Activated T-helper 1 cell treated with Interleukin-2 at 50 U/mL for 16 hours (primary cell): ENCODE measurements at regions not wholly inside any gene's neighbourhood (a gene's known extent, or its start where the extent isn't known, plus 50 kb on each side); places are given as distances from the start of the nearest gene placed in this dataset.

ENCODE experiments used
- DNase-seq: peaks from one replicate; pipeline ENCODE4 v3.0.0-alpha.2; 2020; ENCODE audit warnings: low read depth

DNA sequence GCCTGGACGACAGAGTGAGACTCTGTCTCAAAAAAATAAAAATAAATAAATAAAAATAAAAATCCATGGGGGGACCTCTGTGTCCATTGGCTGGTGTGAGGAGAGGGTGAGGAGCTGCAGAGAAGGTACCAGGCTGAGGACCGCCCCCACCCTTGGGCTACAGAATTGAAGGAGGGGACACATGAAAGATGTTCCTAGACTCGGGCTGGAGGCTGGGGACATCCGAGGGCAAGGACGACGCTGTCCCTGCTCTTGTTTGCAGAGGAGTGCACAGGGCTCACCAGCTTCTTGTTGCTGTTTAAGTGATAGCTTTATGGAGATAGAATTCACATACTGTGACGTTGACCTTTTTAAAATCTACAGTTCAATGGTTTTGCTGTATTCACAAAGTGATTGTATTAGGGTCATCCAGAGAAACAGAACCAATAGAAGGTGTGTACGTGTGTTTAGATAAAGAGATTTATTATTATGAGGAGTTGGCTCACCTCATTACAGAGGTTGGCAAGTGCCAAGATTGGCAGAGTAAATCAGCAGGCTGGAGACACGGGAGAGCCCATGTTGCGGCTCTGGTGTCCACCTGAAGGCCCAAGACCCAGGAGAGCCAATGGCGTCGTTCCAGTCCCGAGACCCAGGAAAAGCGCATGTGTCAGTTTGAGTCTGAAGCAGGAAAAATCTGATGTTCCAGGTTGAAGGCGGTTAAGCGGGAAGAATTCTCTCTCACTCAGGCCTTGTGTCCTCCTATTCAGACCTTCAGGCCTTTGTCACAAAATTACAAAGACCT, 320.7 kb downstream of the SEC14L1 start:
- no peak for DNase-seq

DNA sequence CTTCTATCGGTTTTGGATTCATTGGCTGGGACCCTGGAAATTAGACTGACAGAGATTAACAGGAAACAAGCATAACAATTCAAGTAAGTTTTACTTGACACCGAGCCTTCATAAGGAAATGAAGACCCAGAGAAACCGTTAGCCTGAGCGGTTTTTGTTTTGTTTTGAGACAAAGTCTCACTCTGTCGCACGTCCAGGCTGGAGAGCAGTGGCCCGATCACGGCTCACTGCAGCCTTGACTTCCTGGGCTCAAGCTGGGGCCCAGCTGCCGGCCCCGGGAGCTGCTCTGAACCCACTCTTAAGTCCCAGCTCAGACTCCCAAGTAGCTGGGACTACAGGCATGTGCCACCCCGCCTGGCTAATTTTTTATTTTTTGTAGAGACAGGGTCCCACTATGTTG, 321.3 kb downstream of the SEC14L1 start:
- no peak for DNase-seq

DNA sequence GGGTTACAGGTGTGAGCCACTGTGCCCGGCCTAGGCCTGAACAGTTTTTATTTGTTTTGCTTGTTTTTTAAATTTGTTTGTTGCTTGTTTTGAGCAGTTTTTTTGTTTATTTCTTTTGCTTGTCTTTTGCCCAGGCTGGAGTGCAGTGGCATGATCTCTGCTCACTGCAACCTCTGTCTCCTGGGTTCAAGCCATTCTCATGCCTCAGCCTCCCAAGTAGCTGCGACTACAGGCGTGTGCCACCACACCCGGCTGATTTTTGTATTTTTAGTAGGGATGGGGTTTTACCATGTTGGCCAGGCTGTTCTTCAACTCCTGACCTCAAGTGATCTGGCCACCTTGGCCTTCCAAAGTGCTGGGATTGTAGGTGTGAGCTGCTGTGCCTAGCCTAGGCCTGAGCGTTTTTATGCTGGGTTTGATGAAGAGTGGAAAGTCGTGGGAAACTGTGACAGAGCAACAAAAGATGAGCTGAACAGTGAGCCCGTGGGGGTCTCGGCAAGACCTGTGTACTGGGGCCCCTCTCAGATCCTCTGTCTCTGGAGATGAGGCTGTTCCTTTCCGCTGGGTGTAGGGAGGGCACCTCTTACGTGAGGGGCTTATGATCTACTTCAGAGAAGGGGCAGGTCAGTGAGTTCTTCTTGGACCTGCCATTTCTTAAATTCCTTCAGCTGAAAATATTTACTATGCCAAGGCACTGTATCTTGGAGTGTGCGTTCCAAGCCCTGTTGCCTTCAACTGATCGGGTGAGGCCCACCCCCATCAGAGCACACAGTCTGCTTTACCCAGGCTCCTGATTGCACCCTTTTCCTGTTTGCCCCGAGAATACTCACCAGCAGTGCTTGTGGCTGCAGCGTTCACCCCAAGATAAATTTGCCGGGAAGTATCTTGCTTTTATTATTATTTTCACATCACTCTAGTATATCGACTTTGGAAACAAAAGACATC, 322.1 kb downstream of the SEC14L1 start:
- no peak for DNase-seq

DNA sequence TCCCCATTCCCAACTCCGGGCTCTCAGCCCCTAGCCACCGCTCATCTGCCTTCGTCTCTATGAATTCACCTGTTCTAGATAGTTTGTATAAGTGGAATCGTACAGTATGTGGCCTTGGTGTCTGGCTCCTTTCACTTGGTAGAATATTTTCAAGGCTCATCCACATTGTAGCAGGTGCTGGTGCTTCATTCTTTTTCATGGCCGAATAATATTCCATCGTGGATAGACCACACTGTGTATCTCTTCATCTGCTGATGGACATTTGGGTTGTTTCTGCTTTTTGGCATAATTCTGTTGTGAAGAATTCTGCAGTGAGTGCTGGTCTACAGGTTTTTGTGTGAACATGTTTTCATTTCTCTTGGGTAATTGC, 324.2 kb downstream of the SEC14L1 start:
- no peak for DNase-seq

DNA sequence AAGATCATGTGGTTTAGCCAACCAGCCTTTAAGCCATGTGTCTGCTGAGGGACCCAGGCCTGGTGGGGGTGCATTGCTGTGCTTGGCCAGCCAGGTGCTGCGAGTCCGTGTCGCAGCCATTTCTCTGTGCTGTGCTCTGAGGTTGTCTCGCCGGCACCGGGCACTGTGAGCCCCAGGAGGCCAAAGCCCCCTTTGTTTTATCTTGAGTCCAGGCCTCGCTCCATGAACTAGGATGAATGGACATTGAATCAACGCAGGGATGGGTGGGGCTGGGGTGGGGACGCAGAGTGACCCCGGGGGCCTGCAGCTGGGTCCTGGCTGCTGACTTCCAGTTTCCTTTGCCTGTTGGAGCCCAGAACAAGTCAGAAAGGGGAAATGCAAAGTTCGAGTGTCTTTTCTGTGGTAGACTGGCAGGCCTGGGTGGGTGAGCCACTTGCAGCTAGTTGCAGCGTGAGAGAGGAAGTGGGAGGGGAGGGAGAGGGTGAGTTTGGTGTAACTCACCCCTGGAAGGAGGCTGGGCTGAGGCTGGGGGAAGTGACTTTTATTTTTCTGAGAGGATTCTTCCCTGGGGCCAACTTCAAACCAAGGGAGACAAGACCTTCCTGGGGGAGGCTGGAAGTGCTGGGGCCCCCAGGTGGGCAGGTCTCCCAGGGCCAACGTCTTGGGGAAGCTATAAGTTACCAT, 324.7 kb downstream of the SEC14L1 start:
- peak; percentile 70 for DNase-seq

DNA sequence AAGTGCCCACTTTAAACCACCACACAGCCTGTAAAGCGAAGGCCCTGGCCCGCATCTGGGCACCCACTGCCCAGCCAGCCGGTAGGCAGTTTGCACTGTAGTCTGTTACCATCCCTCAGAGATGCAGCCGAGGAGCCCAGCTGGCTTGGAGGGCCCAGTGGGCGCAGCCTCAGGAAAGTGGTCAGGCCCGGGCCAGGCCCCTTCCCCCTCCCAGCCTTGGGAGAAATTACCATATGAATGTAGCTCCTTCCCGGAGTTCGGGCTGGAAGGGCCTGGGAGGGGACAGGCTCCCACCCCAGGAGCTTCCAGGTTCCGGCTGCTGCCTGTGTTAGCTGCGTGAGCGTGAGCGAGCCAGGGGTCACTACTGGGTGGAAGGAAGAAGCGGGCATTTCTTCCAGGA, 325.4 kb downstream of the SEC14L1 start:
- DNase-seq, result no peak

DNA sequence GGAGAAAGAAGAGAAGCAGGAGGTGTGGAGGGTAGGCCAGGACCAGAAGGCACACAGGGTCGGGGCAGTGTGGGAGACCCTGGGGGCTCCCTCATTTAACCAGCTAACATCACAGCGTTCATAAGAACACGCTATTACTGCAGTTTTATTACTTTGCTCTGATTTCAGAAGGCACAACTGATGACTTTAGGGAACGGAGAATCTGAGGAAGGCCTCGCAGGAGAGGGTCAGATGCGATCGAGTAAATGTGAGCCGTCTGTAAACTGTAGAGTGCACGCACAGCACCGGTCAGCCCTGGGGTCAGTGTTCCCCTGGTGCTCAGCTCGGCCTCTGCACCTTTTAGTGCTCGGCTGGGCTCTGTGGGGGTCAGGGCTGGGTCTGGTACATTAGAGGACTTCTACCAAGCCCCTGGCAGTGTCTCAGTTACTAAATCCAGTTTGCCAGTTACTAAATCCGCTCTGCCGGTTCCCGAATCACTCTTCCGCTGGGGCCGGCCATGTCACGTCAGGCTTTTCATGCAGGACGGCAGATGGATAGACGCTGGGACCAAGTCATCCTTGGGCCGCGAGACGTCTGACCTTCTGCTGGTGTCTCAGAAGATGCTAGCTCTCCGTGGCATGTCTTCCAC, 325.9 kb downstream of the SEC14L1 start:
- DNase-seq, result no peak

DNA sequence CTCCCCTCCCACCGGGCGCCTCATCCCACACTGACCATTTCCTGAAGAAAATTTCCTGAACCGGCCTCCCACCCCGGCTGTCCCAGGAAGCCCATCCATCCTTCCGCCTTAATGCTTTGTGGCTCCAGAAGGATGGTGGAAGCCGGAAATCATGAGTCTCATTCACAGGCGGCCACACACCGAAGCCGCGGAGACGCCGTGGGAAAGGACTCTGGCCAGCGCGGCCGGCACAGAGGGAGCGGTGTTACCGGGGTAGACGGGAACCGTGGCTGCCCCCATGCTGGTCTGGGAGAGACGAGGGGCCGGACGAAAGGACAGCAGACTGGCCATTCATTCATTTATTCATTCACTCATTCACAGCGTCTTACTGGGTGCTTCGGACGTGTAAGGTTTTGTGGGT, 326.8 kb downstream of the SEC14L1 start:
- no peak for DNase-seq

DNA sequence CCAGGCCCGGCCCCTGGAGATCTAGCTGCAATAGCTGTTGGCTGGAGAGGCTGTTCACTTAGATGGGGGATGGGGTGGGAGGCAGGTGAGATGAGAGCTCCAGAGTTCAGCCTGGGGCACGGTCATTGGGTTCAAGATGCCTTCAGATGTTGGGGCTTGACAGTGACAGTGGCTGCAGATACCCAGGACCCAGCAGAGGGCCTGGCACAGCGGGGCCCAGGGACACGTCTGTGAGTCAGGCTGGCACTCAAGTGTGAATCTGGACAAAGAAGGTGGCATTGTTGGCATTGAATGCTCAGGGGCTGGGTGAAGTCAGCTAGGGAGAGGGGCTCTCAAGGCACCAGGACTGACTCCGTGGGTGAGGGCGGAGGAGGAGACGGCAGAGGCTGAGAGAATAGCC, 328.1 kb downstream of the SEC14L1 start:
- no peak for DNase-seq

DNA sequence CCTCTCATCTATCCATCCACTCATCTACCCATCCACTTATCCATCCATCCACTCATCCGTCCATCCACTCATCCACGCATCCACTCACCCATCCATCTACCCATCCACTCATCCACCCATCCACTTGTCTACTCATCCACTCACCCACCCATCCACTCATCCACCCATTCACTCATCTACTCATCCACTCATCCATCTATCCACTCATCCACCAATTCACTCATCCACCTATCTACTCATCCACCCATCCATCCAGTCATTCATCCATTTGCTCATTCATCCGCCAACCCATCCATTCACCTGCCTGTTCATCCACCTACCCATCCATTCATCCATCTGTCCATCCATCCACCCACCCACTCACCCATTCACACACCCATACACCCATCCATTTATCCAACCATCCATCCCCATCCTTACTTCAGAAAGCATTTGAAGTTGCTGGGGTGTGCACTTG, 329.6 kb downstream of the SEC14L1 start:
- DNase-seq, result no peak

DNA sequence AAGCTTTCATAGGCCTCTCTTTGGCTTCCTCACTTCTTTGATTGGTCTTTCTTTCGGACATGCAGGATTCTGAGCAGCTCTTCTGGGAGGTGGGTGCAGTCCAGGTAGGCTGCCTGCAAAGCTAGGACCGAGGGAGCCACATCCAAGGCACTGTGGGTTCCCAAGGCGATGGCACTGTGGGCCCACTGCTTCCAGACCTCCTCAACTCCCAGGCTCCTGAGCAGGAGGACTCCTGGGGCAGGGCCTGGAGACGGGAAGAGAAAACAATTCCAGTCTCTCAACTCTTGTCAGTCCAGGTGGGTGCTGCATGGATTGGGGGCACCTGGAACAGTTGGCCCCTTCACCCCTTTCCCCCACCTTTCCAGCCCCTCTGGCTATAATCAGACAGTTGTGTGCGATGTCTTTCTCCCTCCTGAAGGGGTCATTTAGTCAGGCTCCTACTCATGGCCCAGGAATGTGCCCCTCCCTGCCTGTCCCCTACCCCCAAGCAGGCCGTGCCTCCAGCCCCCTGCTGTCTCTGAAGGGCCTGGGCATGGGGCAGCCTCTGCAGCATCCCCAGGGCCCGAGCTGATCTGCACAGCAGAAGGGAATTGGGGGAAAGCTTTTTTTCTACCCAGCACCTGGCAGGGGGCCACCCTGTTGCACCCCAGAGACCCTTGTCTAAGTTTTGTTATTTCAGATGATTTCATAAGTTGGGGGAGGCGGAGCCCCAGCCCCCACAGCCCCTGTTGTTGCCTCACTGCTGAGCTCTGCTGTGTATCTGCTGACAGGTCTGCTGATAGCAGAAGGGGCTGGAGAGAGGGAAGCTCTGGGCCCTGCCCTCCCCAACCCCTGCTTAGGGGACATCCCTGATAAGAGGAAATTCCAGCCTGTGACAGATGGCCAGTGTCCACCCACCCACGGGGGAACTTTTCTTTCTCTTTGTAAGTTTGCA, 330.3 kb downstream of the SEC14L1 start:
- DNase-seq, result no peak

DNA sequence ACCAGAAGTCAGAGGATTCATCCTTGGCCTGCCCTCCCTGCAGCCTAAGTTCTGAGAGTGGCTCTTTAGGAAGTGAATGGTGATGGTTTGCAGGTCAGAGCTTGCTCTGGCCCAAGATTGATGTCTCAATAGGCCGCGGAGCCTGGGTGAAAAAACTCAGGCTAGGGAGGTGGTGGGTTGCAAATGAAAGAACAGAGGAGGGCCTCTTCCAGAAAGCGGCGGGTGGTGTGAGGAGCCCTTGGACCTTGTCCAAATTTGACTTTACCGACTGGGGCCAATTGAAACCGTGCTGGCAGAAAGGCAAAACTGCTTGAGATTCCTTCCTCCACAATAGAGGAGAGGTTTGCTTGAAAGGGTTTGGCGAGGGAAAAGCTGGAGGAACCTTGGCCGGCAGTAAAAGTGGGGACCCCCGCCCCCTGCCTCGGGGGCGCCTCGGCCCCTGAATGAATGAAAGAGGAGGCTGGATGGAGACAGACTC, 331.3 kb downstream of the SEC14L1 start:
- DNase-seq, result no peak

DNA sequence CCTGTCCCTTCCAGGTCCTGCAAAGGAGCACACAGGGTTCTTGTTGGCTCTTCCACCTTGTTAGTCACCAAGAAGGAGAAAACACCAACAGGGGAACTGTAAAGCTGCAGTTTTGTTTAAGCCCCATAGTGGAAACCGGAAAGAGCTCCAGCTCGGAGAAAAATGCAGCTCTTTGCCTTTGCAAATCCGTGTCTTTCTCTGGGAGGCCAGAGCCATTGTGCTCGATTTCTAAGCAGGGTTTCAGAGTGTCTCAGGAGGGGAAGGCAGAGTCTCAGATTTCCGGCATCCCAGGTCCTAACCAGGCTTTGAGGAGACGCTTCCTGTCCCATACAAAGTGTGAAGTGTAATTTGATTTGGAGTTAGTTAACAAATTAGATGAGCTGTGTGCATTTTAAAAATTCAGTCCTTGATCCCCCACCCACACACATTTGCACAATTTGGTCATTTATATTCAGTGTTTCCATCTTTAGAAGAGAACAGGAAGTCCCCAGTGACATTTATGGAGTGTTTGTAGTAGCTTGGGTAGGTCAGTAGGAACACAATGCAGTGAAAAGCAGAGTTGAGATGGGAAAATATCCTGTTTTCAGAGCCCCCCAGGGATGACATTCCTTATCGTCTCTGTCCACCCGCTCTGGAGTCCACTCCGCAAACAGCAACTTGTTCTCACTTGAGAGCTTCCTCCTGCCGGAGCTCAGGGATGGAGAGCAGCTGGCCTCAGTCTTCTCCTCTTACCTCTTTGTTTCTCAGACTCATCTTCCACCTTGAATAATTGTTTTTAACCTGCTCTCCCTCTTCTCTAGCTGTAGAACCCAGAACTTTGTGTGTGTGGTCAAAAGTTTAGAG, 331.9 kb downstream of the SEC14L1 start:
- DNase-seq, result no peak

DNA sequence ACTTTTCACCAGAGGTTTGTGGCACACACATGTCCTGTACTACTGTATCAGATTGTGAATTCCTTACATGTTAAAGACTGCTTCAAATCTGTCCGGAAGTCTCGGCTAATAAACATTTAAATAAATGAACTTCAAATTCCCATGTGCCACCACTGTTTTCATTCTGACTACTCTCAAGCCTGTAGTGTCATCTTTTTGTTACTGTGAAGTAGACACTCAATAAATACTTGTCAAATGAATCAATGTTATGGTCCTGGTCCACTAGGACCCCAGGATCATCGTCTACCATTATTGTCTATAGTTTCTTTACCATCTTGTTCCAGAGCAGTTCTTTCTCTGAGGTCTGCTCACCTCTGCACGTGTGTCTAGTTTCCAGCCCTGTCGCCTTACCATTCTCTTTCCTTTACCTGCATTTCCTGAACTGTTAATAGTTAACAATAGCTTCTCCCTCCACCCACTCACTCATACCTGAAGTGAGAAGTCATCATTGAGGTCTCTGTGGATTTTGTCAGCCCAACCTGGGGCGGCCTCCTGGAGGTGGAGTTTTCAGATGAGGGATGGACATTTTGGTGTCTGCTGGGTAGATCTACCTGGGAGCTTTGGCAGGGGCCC, 333.0 kb downstream of the SEC14L1 start:
- DNase-seq, result no peak

DNA sequence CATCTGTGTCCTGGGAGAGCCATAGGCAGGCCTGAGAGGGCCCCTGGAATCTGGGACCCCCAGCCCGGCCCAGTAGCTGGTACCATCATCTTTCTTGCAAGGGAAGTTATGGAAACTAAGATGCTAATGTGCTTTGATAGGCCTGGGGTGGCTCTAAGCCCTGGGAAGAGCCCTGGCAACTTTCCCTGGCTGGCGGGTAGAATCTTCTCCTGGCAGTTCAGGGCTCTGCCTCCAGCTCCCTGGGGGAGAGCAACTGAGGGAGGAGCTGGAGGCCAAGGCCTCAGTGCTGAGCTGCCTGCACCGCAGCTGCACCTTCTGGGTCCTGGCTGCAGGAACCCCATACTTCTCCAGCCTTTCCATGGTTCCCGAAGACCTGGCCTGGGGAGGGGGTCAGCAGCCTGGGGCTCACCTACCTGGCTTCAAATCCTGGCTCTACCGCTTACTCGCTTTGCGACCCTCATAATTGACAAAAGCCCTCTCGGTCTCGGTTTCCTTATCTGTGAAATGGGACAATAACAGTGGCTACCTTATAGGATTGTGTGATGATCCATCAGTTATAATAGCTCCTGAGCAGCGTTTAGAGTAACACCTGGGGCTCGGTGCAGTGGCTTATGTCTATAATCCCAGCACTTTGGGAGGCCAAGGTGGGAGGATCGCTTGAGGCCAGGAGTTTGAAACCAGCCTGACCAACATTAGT, 333.7 kb downstream of the SEC14L1 start:
- DNase-seq, result no peak

DNA sequence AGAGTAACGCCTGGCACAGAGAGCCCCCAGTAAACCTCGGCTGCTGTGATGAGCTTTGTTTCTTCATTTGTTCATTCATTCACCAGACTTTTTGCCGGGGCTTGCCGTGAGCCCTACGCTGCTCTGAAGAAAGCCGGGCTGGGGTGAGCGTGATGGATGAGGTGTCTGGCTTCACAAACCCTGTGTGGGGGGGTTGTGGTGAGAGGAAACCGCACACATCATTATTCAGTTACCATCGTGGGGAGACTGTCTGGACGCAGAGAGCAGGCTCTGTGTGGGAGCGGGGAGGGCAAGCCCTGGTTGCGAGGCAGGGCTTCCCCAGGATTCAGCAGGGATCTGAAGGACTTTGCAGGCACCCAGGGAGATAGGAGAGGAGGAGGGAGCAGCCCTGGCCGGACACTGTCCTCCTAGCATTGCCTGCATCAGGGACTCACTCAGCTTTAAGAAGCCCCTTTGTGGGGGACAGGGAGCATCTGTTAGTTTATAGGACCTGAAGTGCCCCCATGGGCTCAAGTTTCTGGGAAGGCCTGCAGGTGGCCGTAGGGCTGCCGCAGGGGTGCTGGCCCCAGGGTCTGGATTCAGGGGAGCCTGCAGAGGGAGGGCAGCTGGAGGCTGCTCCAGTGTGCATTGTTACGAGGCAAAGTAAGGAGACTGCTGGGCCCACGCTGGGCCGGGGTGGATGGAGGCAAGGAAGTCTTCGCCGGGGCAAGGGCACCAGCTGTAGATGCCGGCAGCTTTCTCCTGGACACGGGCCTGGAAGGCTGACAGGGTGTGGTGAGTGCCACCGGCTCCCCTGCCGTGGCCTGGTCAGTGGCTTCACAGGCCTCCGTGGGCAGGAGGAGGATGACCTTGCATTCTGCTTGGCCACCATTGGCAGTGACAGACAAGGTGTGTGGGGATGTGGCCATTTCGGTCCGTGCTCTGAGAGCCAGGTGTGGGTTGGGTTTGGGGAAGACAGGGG, 334.5 kb downstream of the SEC14L1 start:
- peak; percentile 49 for DNase-seq

DNA sequence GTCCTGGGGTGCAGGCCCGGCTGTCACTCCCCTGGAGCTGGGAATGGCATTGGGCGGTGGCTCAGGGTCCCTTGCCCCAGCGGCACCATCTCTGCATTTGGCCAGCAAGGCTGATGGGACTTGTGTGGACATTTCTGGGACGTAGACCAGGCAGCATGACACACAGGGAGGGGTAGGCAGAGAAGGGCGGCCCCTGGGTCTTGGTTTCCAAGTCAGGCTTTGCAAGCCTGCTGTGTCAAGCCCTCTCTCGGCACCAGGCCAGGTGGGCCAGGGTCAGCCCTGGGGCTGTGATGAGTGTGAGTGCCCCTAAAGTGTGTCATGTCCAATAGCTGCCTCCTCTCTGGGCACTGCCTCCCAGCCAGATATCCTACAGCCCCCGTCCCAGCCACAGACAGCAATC, 335.2 kb downstream of the SEC14L1 start:
- DNase-seq, result no peak

DNA sequence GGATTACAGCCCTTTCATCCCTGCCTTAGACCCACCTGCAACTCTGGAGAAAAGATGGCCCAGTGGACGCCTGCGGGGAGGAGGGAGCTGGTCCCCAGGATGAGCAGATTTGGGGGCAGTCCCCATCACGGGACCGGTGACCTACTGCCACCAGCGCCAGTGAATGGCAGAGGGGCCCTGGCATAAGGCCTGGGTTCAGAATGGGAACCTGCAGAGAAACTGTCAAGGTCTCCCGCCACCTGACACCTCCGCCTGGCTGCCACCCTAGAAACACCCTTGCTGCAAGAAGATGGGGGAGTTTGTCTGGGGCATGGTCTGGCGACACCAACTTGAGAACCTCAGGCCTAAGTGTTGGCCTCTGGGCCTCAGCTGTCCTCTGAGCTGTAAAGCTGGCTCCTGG, 335.7 kb downstream of the SEC14L1 start:
- DNase-seq, result no peak
